ENCODE measurements at regions not wholly inside any gene's neighbourhood (a gene's known extent, or its start where the extent isn't known, plus 50 kb on each side); places are given as distances from the start of the nearest gene placed in this dataset.

DNA sequence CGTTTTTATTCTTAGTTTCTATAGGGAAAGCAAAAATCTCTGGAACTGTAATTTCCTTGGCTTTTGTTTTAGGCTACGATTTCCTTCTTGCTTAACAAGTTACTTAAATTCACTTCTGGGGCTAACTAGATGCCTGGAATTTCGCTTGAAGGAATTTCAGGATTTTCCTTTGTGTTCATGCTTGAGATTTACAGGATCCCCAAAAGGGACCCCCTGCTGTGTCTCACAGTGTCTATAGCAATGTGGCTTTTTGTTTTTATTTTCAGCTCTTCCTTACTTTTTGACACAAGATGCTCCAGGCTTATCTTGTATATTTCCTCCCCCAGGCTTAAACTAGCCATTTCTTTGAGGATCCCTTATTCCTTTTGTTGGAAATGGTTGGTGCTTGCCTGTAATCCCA lies 95.5 kb upstream of the DPPA4 start:
- H3K18ac ChIP-seq (ENCODE audit: insufficient read length, low read depth, low read length): no peak overlapping the region
- no peak overlapping the region for H2BK120ac ChIP-seq (ENCODE audit: low read depth, low read length, poor library complexity, severe bottlenecking)
- Mint-ChIP-seq H3K4me1 (peaks cover 36% of the 10 kb centered on the region in 2 experiments), H3K27ac (peak overlapping the region in 2 of 3 experiments; percentile 66 to 95; a peak in 3 of 7 replicates), H3K4me3 (0 out of 5 replicates have a peak overlapping the region, but pooled peaks of 1 of the 2 experiments have one; percentile 5), H3K36me3 (ENCODE audit: insufficient read depth in 1 of 3, low read depth in 3 of 3) (no peaks in the 10 kb centered on the region; a peak in 2 of 7 replicates), H3K27me3 (ENCODE audit: low read depth) (no peaks in the 10 kb centered on the region), H3K9me3 (peaks cover 0 to 3% of the 10 kb centered on the region in 2 experiments; a peak in 2 of 5 replicates)
- H3K27ac ChIP-seq (ENCODE audit: insufficient read length, low read depth, low read length): no peak overlapping the region
- H4K20me1 ChIP-seq (ENCODE audit: control insufficient read depth, insufficient read depth, insufficient read length): no peaks in the 10 kb centered on the region
- no peak overlapping the region for H2BK15ac ChIP-seq (ENCODE audit: low read depth, low read length)
- H3K79me1 ChIP-seq (ENCODE audit: insufficient read depth, low read depth, low read length, poor library complexity, severe bottlenecking): no peaks in the 10 kb centered on the region
- no peaks in the 10 kb centered on the region for H3K9me3 ChIP-seq (ENCODE audit: control insufficient read depth, low read depth, low read length)
- no peak overlapping the region for H2BK5ac ChIP-seq (ENCODE audit: insufficient read length, low read length)
- no peaks in the 10 kb centered on the region for H3K23me2 ChIP-seq (ENCODE audit: insufficient read length, low read depth, low read length, poor library complexity, severe bottlenecking)
- no peak overlapping the region for H3K23ac ChIP-seq (ENCODE audit: insufficient read length, low read depth, low read length)
- no CpG with 5 or more reads among the region's 3 CpGs for WGBS (ENCODE audit: extremely low coverage, insufficient read length, low lambda C conversion rate)
- peak; percentile 61 for DNase-seq
- no peak overlapping the region for H3K14ac ChIP-seq (ENCODE audit: insufficient read depth, low read length)
- H3T11ph ChIP-seq (ENCODE audit: low read length): no peak overlapping the region
- TF ChIP-seq, protein P1, sequence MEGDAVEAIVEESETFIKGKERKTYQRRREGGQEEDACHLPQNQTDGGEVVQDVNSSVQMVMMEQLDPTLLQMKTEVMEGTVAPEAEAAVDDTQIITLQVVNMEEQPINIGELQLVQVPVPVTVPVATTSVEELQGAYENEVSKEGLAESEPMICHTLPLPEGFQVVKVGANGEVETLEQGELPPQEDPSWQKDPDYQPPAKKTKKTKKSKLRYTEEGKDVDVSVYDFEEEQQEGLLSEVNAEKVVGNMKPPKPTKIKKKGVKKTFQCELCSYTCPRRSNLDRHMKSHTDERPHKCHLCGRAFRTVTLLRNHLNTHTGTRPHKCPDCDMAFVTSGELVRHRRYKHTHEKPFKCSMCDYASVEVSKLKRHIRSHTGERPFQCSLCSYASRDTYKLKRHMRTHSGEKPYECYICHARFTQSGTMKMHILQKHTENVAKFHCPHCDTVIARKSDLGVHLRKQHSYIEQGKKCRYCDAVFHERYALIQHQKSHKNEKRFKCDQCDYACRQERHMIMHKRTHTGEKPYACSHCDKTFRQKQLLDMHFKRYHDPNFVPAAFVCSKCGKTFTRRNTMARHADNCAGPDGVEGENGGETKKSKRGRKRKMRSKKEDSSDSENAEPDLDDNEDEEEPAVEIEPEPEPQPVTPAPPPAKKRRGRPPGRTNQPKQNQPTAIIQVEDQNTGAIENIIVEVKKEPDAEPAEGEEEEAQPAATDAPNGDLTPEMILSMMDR (conservative IDR thresholded peaks at IDR 0.05): no peak
- no peaks in the 10 kb centered on the region; the same call in 1 of the 2 replicates for H3K4me1 ChIP-seq (ENCODE audit: insufficient read depth, low read length)
- no peak overlapping the region for H4K5ac ChIP-seq (ENCODE audit: insufficient read length, low read depth, low read length)
- H3K27me3 ChIP-seq (ENCODE audit: insufficient read depth, low read length): no peaks in the 10 kb centered on the region
- no peak overlapping the region for H3K9ac ChIP-seq (ENCODE audit: extremely low read depth, insufficient read length, low read length)
- H3K79me2 ChIP-seq (ENCODE audit: insufficient read depth, low read length): no peaks in the 10 kb centered on the region
- H2AK5ac ChIP-seq (ENCODE audit: insufficient read length, low read length): no peak overlapping the region
- H2BK20ac ChIP-seq (ENCODE audit: low read depth, low read length, poor library complexity, severe bottlenecking): no peak overlapping the region
- H3K56ac ChIP-seq (ENCODE audit: insufficient read length, low read depth, low read length): no peak overlapping the region
- H2AFZ ChIP-seq (ENCODE audit: low read length): no peak overlapping the region
- H4K91ac ChIP-seq (ENCODE audit: insufficient read length, low read depth, low read length): no peak overlapping the region
- H3K4me2 ChIP-seq (ENCODE audit: insufficient read depth, insufficient read length, low read length): no peak overlapping the region
- no peak overlapping the region for H4K8ac ChIP-seq (replicated peaks; ENCODE audit: insufficient read length, low read depth, low read length)
- H3K4ac ChIP-seq (ENCODE audit: low read depth, low read length): no peak overlapping the region
- H2BK12ac ChIP-seq (ENCODE audit: insufficient read length, low read depth, low read length): no peak overlapping the region

All from H9 (cell line).